GM12878 (cell line): ENCODE measurements at regions not wholly inside any gene's neighbourhood (a gene's known extent, or its start where the extent isn't known, plus 50 kb on each side); places are given as distances from the start of the nearest gene placed in this dataset.

Experiments
- ATAC-seq: fragments of 200-7000 bp; cut with Tn5 transposase; 3 replicates; pipeline ENCODE4 v1.9.1; 2020; ENCODE audit warnings: mild to moderate bottlenecking, moderate library complexity
- BruUV-seq: library from RNA; stranded (reverse); fragments of 400-500 nt; replicated peaks from 2 replicates; lab custom pipeline; 2021; lab: Mats Ljungman, UMichigan
- CTCF ChIA-PET: fragments of 300-600 bp; sonication (Branson Sonifier 250); formaldehyde crosslinking; extraction: SDS; loops from one replicate; lab custom pipeline; 2021; ENCODE audit warnings: inconsistent platforms; lab: Yijun Ruan, JAX
- POLR2A ChIA-PET: fragments of 350-600 bp; formaldehyde crosslinking; extraction: SDS; loops from one replicate; lab custom pipeline; 2021; ENCODE audit warnings: inconsistent platforms; lab: Charles Lee
- RAD21 ChIA-PET: fragments of 300-600 bp; sonication (Branson Sonifier 250); formaldehyde crosslinking; loops from one replicate; lab custom pipeline; 2023; ENCODE audit warnings: antibody characterized with exemption; ENCODE audit not compliant: unreplicated experiment; lab: Charles Lee
- SMC1A ChIA-PET: fragments of 300-600 bp; sonication (Branson Sonifier 250); formaldehyde crosslinking; loops from one replicate; lab custom pipeline; 2023; ENCODE audit not compliant: unreplicated experiment, uncharacterized antibody; lab: Charles Lee
- DNase-seq: peaks from one replicate; pipeline ENCODE4 v3.0.0-alpha.2; 2011; ENCODE audit warnings: low read depth, low spot score
- FAIRE-seq: peaks from 3 replicates; lab custom pipeline; 2011; peaks lifted over from hg19 to GRCh38; lab: Jason Lieb, UNC
- H2AFZ ChIP-seq: 2 replicates; pipeline ENCODE4 v1.6.0; 2011; ENCODE audit warnings: low read depth, low read length, control low read depth; ENCODE audit not compliant: control insufficient read depth
- H3K27ac ChIP-seq: 2 replicates; pipeline ENCODE4 v1.5.1; 2011; ENCODE audit warnings: control low read depth; ENCODE audit not compliant: control insufficient read depth, insufficient read depth
- H3K27me3 ChIP-seq, 2 experiments: replicated peaks in 1 of 2; 2 replicates each; pipeline versions ENCODE4 v1.6.0 to v1.6.1; 2011; ENCODE audit warnings: low read length in 1 of 2; ENCODE audit not compliant: control insufficient read depth in 2 of 2, insufficient read depth in 2 of 2
- H3K36me3 ChIP-seq, 2 experiments: 2 replicates each; pipeline ENCODE4 v1.5.1; 2011; ENCODE audit warnings: low read length in 1 of 2; ENCODE audit not compliant: control insufficient read depth in 2 of 2, insufficient read depth in 2 of 2
- H3K4me1 ChIP-seq: 2 replicates; pipeline ENCODE4 v1.6.1; 2011; ENCODE audit warnings: mild to moderate bottlenecking, low read length, moderate library complexity, mixed read lengths; ENCODE audit not compliant: control insufficient read depth, insufficient read depth
- H3K4me2 ChIP-seq: 2 replicates; pipeline ENCODE4 v1.6.0; 2011; ENCODE audit warnings: control low read depth; ENCODE audit not compliant: control insufficient read depth, insufficient read depth
- H3K4me3 ChIP-seq: fragments of 200-600 bp; sonication (generic); 2 replicates; pipeline ENCODE4 v1.5.1; 2016
- H3K79me2 ChIP-seq: 2 replicates; pipeline ENCODE4 v1.6.0; 2011; ENCODE audit warnings: low read length; ENCODE audit not compliant: control insufficient read depth, insufficient read depth
- H3K9ac ChIP-seq: 2 replicates; pipeline ENCODE4 v1.8.0; 2011; ENCODE audit warnings: low read length, control low read depth, mixed read lengths; ENCODE audit not compliant: control insufficient read depth, insufficient read depth
- H3K9me3 ChIP-seq: replicated peaks from 3 replicates; pipeline ENCODE4 v1.5.1; 2011; ENCODE audit warnings: mild to moderate bottlenecking, low read length; ENCODE audit not compliant: control insufficient read depth, insufficient read depth
- H4K20me1 ChIP-seq: 2 replicates; pipeline ENCODE4 v1.6.0; 2011; ENCODE audit not compliant: control insufficient read depth, insufficient read depth
- DPF2 ChIP-seq: fragments of 450-650 bp; IDR thresholded peaks from 2 replicates; pipeline ENCODE4 v1.6.1; 2017; ENCODE audit warnings: mild to moderate bottlenecking
- ETV6 ChIP-seq, 2 experiments: fragments of 450-650 bp in 1 of 2; IDR thresholded peaks in 1 of 2; conservative IDR thresholded peaks in 1 of 2; 2 replicates each; pipeline ENCODE4 v1.6.1; 2014; ENCODE audit warnings: antibody characterized with exemption in 1 of 2, borderline replicate concordance in 1 of 2, low read depth in 1 of 2, mild to moderate bottlenecking in 1 of 2, moderate library complexity in 1 of 2
- FOS ChIP-seq: IDR thresholded peaks from 3 replicates; pipeline ENCODE4 v1.6.1; 2011; ENCODE audit warnings: borderline replicate concordance; ENCODE audit not compliant: insufficient read length; ENCODE audit errors: extremely low read depth
- HCFC1 ChIP-seq: fragments of 150-350 bp; IDR thresholded peaks from 2 replicates; pipeline ENCODE4 v1.6.1; 2014; ENCODE audit warnings: low read length
- HDAC6 ChIP-seq: fragments of 200-600 bp; sonication (generic); IDR thresholded peaks from one replicate; pipeline ENCODE4 v1.8.0; 2017; ENCODE audit warnings: antibody characterized with exemption; ENCODE audit not compliant: unreplicated experiment
- HDGF ChIP-seq: fragments of 450-650 bp; IDR thresholded peaks from 2 replicates; pipeline ENCODE4 v1.6.1; 2016; ENCODE audit warnings: antibody characterized with exemption
- JUNB ChIP-seq: IDR thresholded peaks from 2 replicates; pipeline ENCODE4 v1.6.1; 2016; ENCODE audit warnings: antibody characterized with exemption, mild to moderate bottlenecking
- JUND ChIP-seq: IDR thresholded peaks from 2 replicates; pipeline ENCODE4 v1.6.1; 2012; ENCODE audit warnings: low read depth, mild to moderate bottlenecking, low read length, improper control_type of control experiment, moderate library complexity
- LARP7 ChIP-seq: fragments of 450-650 bp; IDR thresholded peaks from 2 replicates; pipeline ENCODE4 v1.6.1; 2017; ENCODE audit warnings: mild to moderate bottlenecking
- NFXL1 ChIP-seq: fragments of 450-650 bp; IDR thresholded peaks from 2 replicates; pipeline ENCODE4 v1.6.1; 2017; ENCODE audit warnings: antibody characterized with exemption, mild to moderate bottlenecking, borderline replicate concordance
- POLR2AphosphoS5 ChIP-seq: IDR thresholded peaks from 2 replicates; pipeline ENCODE4 v1.6.1; 2011; ENCODE audit warnings: mild to moderate bottlenecking, low read length, inconsistent platforms
- SIN3A ChIP-seq: IDR thresholded peaks from 2 replicates; pipeline ENCODE4 v1.6.1; 2012; ENCODE audit warnings: low read depth, low read length, improper control_type of control experiment
- SPI1 ChIP-seq: IDR thresholded peaks from 2 replicates; pipeline ENCODE4 v1.6.1; 2011; ENCODE audit warnings: low read depth, mild to moderate bottlenecking, low read length, moderate library complexity, borderline replicate concordance; ENCODE audit not compliant: insufficient read depth
- SUZ12 ChIP-seq: fragments of 200-600 bp; sonication (generic); IDR thresholded peaks from one replicate; pipeline ENCODE4 v1.6.1; 2018; ENCODE audit warnings: antibody characterized with exemption, mild to moderate bottlenecking; ENCODE audit not compliant: unreplicated experiment
- ZNF24 ChIP-seq: fragments of 450-650 bp; IDR thresholded peaks from 2 replicates; pipeline ENCODE4 v1.6.1; 2017; ENCODE audit warnings: antibody characterized with exemption, mild to moderate bottlenecking
- WGBS: methylation state at CpG from one replicate; pipeline ENCODE4 v1.1.6; 2016; ENCODE audit warnings: low lambda C conversion rate; ENCODE audit not compliant: insufficient replicate concordance, insufficient coverage; ENCODE audit errors: missing lambda C conversion rate; 5-methylcytosine and 5-hydroxymethylcytosine counted together
- in situ Hi-C: fragments of 300-500 bp; cut with MboI; formaldehyde crosslinking; loops from 9 replicates; pipeline ENCODE4 v1.14.3; 2018; ENCODE audit warnings: mixed read lengths
- intact Hi-C: fragments of 100-400 bp; cut with micrococcal nuclease; formaldehyde crosslinking; loops from one replicate; pipeline ENCODE4 v1.14.2; 2022; ENCODE audit not compliant: unreplicated experiment
- TF ChIP-seq, protein P1 (sequence below): fragments of 450-650 bp; IDR thresholded peaks from 2 replicates; pipeline ENCODE4 v1.6.1; 2016; ENCODE audit warnings: mild to moderate bottlenecking
- TF ChIP-seq, protein P2 (sequence below): fragments of 450-650 bp; IDR thresholded peaks from 2 replicates; pipeline ENCODE4 v1.6.1; 2017; ENCODE audit warnings: mild to moderate bottlenecking, moderate library complexity
- TF ChIP-seq, protein P3 (sequence below): fragments of 450-650 bp; formaldehyde crosslinking; IDR thresholded peaks from 2 replicates; pipeline ENCODE4 v1.4.0; 2020; ENCODE audit warnings: mild to moderate bottlenecking, moderate library complexity

DNA sequence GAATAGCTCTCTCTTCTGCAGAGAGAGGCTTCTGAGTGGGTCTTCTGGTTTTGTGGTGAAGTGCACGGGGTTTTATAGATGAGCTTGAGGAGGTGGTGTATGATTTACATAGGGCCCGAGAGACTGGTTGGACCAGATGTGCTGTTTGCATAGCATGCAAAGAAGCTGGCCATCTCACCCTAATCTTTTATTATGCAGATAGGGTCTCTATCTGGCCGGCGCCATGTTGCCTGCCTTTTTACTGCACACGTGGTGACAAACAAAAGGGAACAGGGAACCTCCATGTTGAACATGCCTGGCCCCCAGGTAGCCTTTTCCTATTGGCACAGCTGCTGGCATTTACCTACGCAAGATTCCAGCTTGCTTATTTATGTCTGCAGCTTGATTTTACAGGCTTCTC is 473.3 kb upstream of the FAM47C start:
- TF ChIP-seq DPF2: no peak
- TF ChIP-seq, protein P1, sequence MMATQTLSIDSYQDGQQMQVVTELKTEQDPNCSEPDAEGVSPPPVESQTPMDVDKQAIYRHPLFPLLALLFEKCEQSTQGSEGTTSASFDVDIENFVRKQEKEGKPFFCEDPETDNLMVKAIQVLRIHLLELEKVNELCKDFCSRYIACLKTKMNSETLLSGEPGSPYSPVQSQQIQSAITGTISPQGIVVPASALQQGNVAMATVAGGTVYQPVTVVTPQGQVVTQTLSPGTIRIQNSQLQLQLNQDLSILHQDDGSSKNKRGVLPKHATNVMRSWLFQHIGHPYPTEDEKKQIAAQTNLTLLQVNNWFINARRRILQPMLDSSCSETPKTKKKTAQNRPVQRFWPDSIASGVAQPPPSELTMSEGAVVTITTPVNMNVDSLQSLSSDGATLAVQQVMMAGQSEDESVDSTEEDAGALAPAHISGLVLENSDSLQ: no peak
- TF ChIP-seq JUND: no peak
- no peak for TF ChIP-seq POLR2AphosphoS5
- TF ChIP-seq HCFC1: no peak
- TF ChIP-seq, protein P2, sequence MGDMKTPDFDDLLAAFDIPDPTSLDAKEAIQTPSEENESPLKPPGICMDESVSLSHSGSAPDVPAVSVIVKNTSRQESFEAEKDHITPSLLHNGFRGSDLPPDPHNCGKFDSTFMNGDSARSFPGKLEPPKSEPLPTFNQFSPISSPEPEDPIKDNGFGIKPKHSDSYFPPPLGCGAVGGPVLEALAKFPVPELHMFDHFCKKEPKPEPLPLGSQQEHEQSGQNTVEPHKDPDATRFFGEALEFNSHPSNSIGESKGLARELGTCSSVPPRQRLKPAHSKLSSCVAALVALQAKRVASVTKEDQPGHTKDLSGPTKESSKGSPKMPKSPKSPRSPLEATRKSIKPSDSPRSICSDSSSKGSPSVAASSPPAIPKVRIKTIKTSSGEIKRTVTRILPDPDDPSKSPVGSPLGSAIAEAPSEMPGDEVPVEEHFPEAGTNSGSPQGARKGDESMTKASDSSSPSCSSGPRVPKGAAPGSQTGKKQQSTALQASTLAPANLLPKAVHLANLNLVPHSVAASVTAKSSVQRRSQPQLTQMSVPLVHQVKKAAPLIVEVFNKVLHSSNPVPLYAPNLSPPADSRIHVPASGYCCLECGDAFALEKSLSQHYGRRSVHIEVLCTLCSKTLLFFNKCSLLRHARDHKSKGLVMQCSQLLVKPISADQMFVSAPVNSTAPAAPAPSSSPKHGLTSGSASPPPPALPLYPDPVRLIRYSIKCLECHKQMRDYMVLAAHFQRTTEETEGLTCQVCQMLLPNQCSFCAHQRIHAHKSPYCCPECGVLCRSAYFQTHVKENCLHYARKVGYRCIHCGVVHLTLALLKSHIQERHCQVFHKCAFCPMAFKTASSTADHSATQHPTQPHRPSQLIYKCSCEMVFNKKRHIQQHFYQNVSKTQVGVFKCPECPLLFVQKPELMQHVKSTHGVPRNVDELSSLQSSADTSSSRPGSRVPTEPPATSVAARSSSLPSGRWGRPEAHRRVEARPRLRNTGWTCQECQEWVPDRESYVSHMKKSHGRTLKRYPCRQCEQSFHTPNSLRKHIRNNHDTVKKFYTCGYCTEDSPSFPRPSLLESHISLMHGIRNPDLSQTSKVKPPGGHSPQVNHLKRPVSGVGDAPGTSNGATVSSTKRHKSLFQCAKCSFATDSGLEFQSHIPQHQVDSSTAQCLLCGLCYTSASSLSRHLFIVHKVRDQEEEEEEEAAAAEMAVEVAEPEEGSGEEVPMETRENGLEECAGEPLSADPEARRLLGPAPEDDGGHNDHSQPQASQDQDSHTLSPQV: no peak
- TF ChIP-seq FOS: no peak
- TF ChIP-seq SPI1: no peak
- no peak for TF ChIP-seq HDAC6
- no peak for TF ChIP-seq SUZ12
- no peak for TF ChIP-seq LARP7
- TF ChIP-seq HDGF: no peak
- TF ChIP-seq JUNB: no peak
- TF ChIP-seq ETV6 (conservative IDR thresholded peaks at IDR 0.05 in 1 of 2, IDR thresholded peaks at IDR 0.05 in 1 of 2; ENCODE audit: borderline replicate concordance in 1 of 2, low read depth in 1 of 2): no peak
- TF ChIP-seq NFXL1: no peak
- no peak for TF ChIP-seq ZNF24
- no peak for TF ChIP-seq SIN3A
- TF ChIP-seq, protein P3, sequence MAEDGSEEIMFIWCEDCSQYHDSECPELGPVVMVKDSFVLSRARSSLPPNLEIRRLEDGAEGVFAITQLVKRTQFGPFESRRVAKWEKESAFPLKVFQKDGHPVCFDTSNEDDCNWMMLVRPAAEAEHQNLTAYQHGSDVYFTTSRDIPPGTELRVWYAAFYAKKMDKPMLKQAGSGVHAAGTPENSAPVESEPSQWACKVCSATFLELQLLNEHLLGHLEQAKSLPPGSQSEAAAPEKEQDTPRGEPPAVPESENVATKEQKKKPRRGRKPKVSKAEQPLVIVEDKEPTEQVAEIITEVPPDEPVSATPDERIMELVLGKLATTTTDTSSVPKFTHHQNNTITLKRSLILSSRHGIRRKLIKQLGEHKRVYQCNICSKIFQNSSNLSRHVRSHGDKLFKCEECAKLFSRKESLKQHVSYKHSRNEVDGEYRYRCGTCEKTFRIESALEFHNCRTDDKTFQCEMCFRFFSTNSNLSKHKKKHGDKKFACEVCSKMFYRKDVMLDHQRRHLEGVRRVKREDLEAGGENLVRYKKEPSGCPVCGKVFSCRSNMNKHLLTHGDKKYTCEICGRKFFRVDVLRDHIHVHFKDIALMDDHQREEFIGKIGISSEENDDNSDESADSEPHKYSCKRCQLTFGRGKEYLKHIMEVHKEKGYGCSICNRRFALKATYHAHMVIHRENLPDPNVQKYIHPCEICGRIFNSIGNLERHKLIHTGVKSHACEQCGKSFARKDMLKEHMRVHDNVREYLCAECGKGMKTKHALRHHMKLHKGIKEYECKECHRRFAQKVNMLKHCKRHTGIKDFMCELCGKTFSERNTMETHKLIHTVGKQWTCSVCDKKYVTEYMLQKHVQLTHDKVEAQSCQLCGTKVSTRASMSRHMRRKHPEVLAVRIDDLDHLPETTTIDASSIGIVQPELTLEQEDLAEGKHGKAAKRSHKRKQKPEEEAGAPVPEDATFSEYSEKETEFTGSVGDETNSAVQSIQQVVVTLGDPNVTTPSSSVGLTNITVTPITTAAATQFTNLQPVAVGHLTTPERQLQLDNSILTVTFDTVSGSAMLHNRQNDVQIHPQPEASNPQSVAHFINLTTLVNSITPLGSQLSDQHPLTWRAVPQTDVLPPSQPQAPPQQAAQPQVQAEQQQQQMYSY: no peak
- ChIA-PET CTCF (no interaction called here), POLR2A (interaction anchor here (0.7 kb wide), 1 partner anchor 42 kb away, joined by 4 read pairs; no protein-coding TSS in a partner anchor), SMC1A (interaction anchor here (0.6 to 1.1 kb wide), 2 partner anchors 11 to 38 kb away, joined by 3 to 5 read pairs; no protein-coding TSS in a partner anchor), RAD21 (no interaction called here)
- Histone ChIP-seq H3K4me2 (no peak overlapping the region), H3K27me3 (no peaks in the 10 kb centered on the region; a peak in 1 of 4 replicates), H3K36me3 (no peaks in the 10 kb centered on the region), H3K9me3 (no peaks in the 10 kb centered on the region), H3K4me1 (no peaks in the 10 kb centered on the region), H4K20me1 (no peaks in the 10 kb centered on the region), H3K79me2 (no peaks in the 10 kb centered on the region), H2AFZ (no peak overlapping the region), H3K9ac (no peak overlapping the region), H3K4me3 (no peak overlapping the region), H3K27ac (no peak overlapping the region)
- ATAC-seq (no peak), DNase-seq (no peak), FAIRE-seq (no peak)
- intact Hi-C loops (no loop called here), in situ Hi-C loops (no loop called here)
- WGBS: 1% methylated on average over 6 of the region's 6 CpGs
- BruUV-seq: no TSS peak
